Activated naive CD4-positive, alpha-beta T cell treated with Interleukin-2 at 50 U/mL for 16 hours (primary cell): ENCODE measurements at regions not wholly inside any gene's neighbourhood (a gene's known extent, or its start where the extent isn't known, plus 50 kb on each side); places are given as distances from the start of the nearest gene placed in this dataset.
"Not testable (repeated sequence)": the region's sequence is repeated elsewhere in the genome, so short reads cannot be mapped to it uniquely, and the experiment has no call there.

Experiments
- DNase-seq: peaks from one replicate; pipeline ENCODE4 v3.0.0-alpha.2; 2020

GRCh38 chr4:153929675-153930074, 140.8 kb upstream of the SFRP2 start:
- no peak for DNase-seq

GRCh38 chr4:153927451-153927850, 138.6 kb upstream of the SFRP2 start:
- DNase-seq: no peak

GRCh38 chr4:153922148-153922547, 133.3 kb upstream of the SFRP2 start:
- no peak for DNase-seq

- DNase-seq: no peak
These were observed 130.8 kb upstream of the SFRP2 start for GRCh38 chr4:153919667-153920066.

- DNase-seq: peak; percentile 7
These were observed 127.4 kb upstream of the SFRP2 start for GRCh38 chr4:153916273-153916755.

GRCh38 chr4:153912301-153912700, 123.4 kb upstream of the SFRP2 start:
- DNase-seq: no peak

- DNase-seq: no peak
These were observed 120.8 kb upstream of the SFRP2 start for GRCh38 chr4:153909672-153910071.

- no peak for DNase-seq
These were observed 117.3 kb upstream of the SFRP2 start for GRCh38 chr4:153906231-153906630.

- DNase-seq: no peak
These were observed 116.3 kb upstream of the SFRP2 start for GRCh38 chr4:153905231-153905630.

- no peak for DNase-seq
These were observed 115.1 kb upstream of the SFRP2 start for GRCh38 chr4:153904011-153904410.

- no peak for DNase-seq
These were observed 112.3 kb upstream of the SFRP2 start for GRCh38 chr4:153901220-153901619.

GRCh38 chr4:153900426-153900825, 111.5 kb upstream of the SFRP2 start:
- no peak for DNase-seq

- no peak for DNase-seq
These were observed 101.9 kb upstream of the SFRP2 start for GRCh38 chr4:153890761-153891160.

GRCh38 chr4:153887217-153887616, 98.3 kb upstream of the SFRP2 start:
- DNase-seq: no peak

GRCh38 chr4:153884325-153884724, 95.4 kb upstream of the SFRP2 start:
- no peak for DNase-seq

- no peak for DNase-seq
These were observed 92.1 kb upstream of the SFRP2 start for GRCh38 chr4:153880983-153881382.

GRCh38 chr4:153877898-153878297, 89.0 kb upstream of the SFRP2 start:
- DNase-seq: no peak

- DNase-seq: no peak
These were observed 84.9 kb upstream of the SFRP2 start for GRCh38 chr4:153873741-153874140.

- DNase-seq: not testable (repeated sequence)
These were observed 77.9 kb upstream of the SFRP2 start for GRCh38 chr4:153866766-153867165.

- DNase-seq: no peak
These were observed 63.6 kb upstream of the SFRP2 start for GRCh38 chr4:153852501-153852900.

GRCh38 chr4:153850533-153851280, 61.8 kb upstream of the SFRP2 start:
- DNase-seq: no peak

- DNase-seq: no peak
These were observed 55.3 kb upstream of the SFRP2 start for GRCh38 chr4:153844144-153844543.
